ENCODE measurements at regions not wholly inside any gene's neighbourhood (a gene's known extent, or its start where the extent isn't known, plus 50 kb on each side); places are given as distances from the start of the nearest gene placed in this dataset.

DNA sequence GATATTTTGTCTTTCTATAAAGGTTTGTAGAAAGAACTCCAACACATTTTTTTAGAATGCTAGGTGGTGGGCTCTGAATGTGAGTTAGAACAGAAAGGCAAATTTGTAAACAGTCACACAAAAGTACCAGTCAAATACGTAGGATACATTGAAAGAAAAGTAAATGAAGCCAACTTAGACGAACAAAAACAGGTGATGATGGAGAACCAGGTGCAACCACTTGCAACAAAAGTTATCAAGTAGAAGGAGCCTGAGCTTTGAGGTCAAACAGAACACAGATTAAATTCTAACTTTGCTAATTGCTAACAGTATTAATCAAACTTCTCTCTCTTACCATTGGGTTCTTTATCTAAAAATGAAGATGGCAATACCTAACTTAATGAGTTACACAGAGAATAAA lies 62.7 kb upstream of the DAPP1 start:
- H3K4me3 ChIP-seq (ENCODE audit: insufficient read depth, low read depth, low read length), result no peak overlapping the region
- FAIRE-seq, result no peak
- no peak overlapping the region for H3K4me2 ChIP-seq (ENCODE audit: low read length)
- TF ChIP-seq, protein P1, sequence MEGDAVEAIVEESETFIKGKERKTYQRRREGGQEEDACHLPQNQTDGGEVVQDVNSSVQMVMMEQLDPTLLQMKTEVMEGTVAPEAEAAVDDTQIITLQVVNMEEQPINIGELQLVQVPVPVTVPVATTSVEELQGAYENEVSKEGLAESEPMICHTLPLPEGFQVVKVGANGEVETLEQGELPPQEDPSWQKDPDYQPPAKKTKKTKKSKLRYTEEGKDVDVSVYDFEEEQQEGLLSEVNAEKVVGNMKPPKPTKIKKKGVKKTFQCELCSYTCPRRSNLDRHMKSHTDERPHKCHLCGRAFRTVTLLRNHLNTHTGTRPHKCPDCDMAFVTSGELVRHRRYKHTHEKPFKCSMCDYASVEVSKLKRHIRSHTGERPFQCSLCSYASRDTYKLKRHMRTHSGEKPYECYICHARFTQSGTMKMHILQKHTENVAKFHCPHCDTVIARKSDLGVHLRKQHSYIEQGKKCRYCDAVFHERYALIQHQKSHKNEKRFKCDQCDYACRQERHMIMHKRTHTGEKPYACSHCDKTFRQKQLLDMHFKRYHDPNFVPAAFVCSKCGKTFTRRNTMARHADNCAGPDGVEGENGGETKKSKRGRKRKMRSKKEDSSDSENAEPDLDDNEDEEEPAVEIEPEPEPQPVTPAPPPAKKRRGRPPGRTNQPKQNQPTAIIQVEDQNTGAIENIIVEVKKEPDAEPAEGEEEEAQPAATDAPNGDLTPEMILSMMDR (IDR thresholded peaks at IDR 0.05; ENCODE audit: insufficient read depth, low read depth, low read length), result no peak
- TF ChIP-seq EZH2 (IDR thresholded peaks at IDR 0.05; ENCODE audit: insufficient read depth, low read length), result no peak
- H3K27ac ChIP-seq (ENCODE audit: low read depth, low read length), result no peak overlapping the region
- no peaks in the 10 kb centered on the region for H4K20me1 ChIP-seq (ENCODE audit: insufficient read depth, low read length)
- H3K36me3 ChIP-seq (ENCODE audit: insufficient read depth, low read length), result no peaks in the 10 kb centered on the region
- H3K79me2 ChIP-seq (ENCODE audit: insufficient read depth, low read length), result no peaks in the 10 kb centered on the region
- H3K36me3 Mint-ChIP-seq (ENCODE audit: low read depth, unreplicated experiment), result no peaks in the 10 kb centered on the region
- no peaks in the 10 kb centered on the region for H3K4me1 ChIP-seq (ENCODE audit: insufficient read depth, low read length)
- H3K9ac ChIP-seq (ENCODE audit: low read length), result no peak overlapping the region
- H3K27me3 Mint-ChIP-seq (ENCODE audit: low read depth, unreplicated experiment), result no peaks in the 10 kb centered on the region
- no peak overlapping the region for H3K4me3 Mint-ChIP-seq (ENCODE audit: unreplicated experiment)
- H2AFZ ChIP-seq (ENCODE audit: low read depth, low read length), result no peak overlapping the region
- H3K27ac Mint-ChIP-seq (ENCODE audit: unreplicated experiment), result no peak overlapping the region
- no peak for DNase-seq (ENCODE audit: low read depth)
- no peaks in the 10 kb centered on the region for H3K9me3 Mint-ChIP-seq (ENCODE audit: unreplicated experiment)
- no peaks in the 10 kb centered on the region for H3K9me3 ChIP-seq (ENCODE audit: insufficient read depth, low read depth, low read length)
- peaks cover 7% of the 10 kb centered on the region for H3K4me1 Mint-ChIP-seq (ENCODE audit: low read depth, unreplicated experiment)
- H3K27me3 ChIP-seq (ENCODE audit: insufficient read depth, low read length), result no peaks in the 10 kb centered on the region

DNA sequence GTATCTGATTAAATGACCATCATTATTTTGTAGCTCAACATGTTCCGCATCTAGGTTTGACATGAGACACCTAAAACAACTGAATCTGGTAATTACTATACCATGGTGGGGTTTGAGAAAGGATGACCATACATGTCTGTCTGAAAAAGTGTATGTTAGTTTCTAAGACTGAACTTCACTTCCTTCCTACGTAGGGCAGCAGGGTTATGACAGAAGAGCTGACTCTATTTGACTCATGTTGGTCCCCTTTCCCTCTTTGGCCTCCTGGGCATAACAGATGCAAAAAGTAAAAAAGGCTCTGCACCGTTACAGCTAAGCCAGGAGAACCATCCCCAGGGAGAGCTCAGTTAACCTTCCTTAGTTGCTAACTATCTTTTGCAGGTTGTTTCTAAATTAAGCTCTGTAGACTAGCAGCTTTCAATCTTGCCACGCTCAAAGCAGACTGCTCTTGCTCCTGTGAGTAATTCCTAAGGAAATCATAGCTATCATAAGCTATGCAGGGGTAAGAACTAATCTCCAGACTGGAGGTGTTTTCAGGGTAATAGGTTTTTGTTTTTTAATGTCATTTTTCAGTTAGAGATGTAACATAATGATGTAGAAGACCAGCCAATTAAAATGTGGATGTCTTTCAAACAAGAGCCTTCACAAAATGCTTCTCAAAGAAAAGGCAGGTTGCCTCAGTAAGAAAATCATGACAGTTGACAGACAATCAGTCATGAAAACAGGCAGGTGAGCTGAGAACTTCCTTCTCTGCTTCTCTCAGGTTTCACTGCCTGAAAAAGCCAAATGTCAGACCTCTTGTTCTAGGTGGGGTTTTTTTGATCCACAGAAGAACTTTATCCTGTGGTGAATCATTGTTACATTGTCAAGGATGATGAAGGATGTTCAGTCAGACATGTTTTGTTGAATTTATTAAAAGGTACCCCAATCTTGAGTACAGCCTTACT lies 66.9 kb upstream of the DAPP1 start:
- no peak for TF ChIP-seq EZH2 (IDR thresholded peaks at IDR 0.05; ENCODE audit: insufficient read depth, low read length)
- TF ChIP-seq, protein P1 (IDR thresholded peaks at IDR 0.05; ENCODE audit: insufficient read depth, low read depth, low read length), result no peak
- Histone ChIP-seq H3K36me3 (ENCODE audit: insufficient read depth, low read length) (no peaks in the 10 kb centered on the region), H2AFZ (ENCODE audit: low read depth, low read length) (no peak overlapping the region), H3K79me2 (ENCODE audit: insufficient read depth, low read length) (no peaks in the 10 kb centered on the region), H3K27ac (ENCODE audit: low read depth, low read length) (no peak overlapping the region), H3K9me3 (ENCODE audit: insufficient read depth, low read depth, low read length) (no peaks in the 10 kb centered on the region), H3K9ac (ENCODE audit: low read length) (no peak overlapping the region), H4K20me1 (ENCODE audit: insufficient read depth, low read length) (no peaks in the 10 kb centered on the region), H3K4me2 (ENCODE audit: low read length) (no peak overlapping the region), H3K4me1 (ENCODE audit: insufficient read depth, low read length) (no peaks in the 10 kb centered on the region), H3K27me3 (ENCODE audit: insufficient read depth, low read length) (no peaks in the 10 kb centered on the region), H3K4me3 (ENCODE audit: insufficient read depth, low read depth, low read length) (no peak overlapping the region)
- Mint-ChIP-seq H3K9me3 (ENCODE audit: unreplicated experiment) (no peaks in the 10 kb centered on the region), H3K27ac (ENCODE audit: unreplicated experiment) (no peak overlapping the region), H3K27me3 (ENCODE audit: low read depth, unreplicated experiment) (no peaks in the 10 kb centered on the region), H3K4me1 (ENCODE audit: low read depth, unreplicated experiment) (no peaks in the 10 kb centered on the region), H3K36me3 (ENCODE audit: low read depth, unreplicated experiment) (no peaks in the 10 kb centered on the region), H3K4me3 (ENCODE audit: unreplicated experiment) (no peak overlapping the region)
- no peak for DNase-seq (ENCODE audit: low read depth)
- no peak for FAIRE-seq

DNA sequence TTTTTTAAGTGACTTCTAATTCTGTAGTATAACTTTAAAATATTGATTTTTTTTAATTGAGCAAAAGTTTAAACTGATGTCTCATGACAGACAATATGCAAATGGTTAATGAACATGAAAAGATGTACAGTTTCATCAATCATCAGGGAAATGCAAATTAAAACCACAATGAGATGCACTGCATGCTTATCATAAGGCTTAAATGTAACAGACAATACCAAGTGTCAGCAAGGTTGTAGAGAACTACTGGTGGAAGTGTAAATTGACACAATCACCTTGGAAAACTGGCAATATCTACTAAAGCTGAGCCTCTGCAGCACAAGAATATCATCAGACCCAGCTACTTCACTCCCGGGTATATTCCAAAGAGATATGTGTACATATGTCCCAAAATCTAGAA lies 70.2 kb upstream of the DAPP1 start:
- Mint-ChIP-seq H3K9me3 (ENCODE audit: unreplicated experiment) (no peaks in the 10 kb centered on the region), H3K36me3 (ENCODE audit: low read depth, unreplicated experiment) (no peaks in the 10 kb centered on the region), H3K4me3 (ENCODE audit: unreplicated experiment) (no peak overlapping the region), H3K4me1 (ENCODE audit: low read depth, unreplicated experiment) (no peaks in the 10 kb centered on the region), H3K27me3 (ENCODE audit: low read depth, unreplicated experiment) (no peaks in the 10 kb centered on the region), H3K27ac (ENCODE audit: unreplicated experiment) (no peak overlapping the region)
- Histone ChIP-seq H3K27ac (ENCODE audit: low read depth, low read length) (no peak overlapping the region), H3K79me2 (ENCODE audit: insufficient read depth, low read length) (no peaks in the 10 kb centered on the region), H3K9ac (ENCODE audit: low read length) (no peak overlapping the region), H3K4me1 (ENCODE audit: insufficient read depth, low read length) (no peaks in the 10 kb centered on the region), H3K36me3 (ENCODE audit: insufficient read depth, low read length) (no peaks in the 10 kb centered on the region), H4K20me1 (ENCODE audit: insufficient read depth, low read length) (no peaks in the 10 kb centered on the region), H2AFZ (ENCODE audit: low read depth, low read length) (no peak overlapping the region), H3K9me3 (ENCODE audit: insufficient read depth, low read depth, low read length) (no peaks in the 10 kb centered on the region), H3K4me2 (ENCODE audit: low read length) (no peak overlapping the region), H3K27me3 (ENCODE audit: insufficient read depth, low read length) (no peaks in the 10 kb centered on the region), H3K4me3 (ENCODE audit: insufficient read depth, low read depth, low read length) (no peak overlapping the region)
- DNase-seq (ENCODE audit: low read depth), result no peak
- FAIRE-seq, result no peak
- TF ChIP-seq EZH2 (IDR thresholded peaks at IDR 0.05; ENCODE audit: insufficient read depth, low read length), result no peak
- TF ChIP-seq, protein P1 (IDR thresholded peaks at IDR 0.05; ENCODE audit: insufficient read depth, low read depth, low read length), result no peak

Measured in astrocyte (in vitro differentiated cells and primary cell).